Esophagus muscularis mucosa (tissue), 4 donors: ENCODE measurements at regions not wholly inside any gene's neighbourhood (a gene's known extent, or its start where the extent isn't known, plus 50 kb on each side); places are given as distances from the start of the nearest gene placed in this dataset.

Experiments used
- DNase-seq: peaks from one replicate; pipeline ENCODE4 v3.0.0-alpha.2; 2017; ENCODE audit errors: extremely low spot score
- H3K27ac ChIP-seq, 4 donors: fragments of 200-600 bp; sonication (generic); replicated peaks in 1 of 4; 1 replicate in 3 of 4; 2 replicates in 1 of 4; pipeline ENCODE4 v1.5.1; 2016 to 2019; ENCODE audit warnings: mild to moderate bottlenecking in 1 of 4
- H3K27me3 ChIP-seq, 4 donors: fragments of 200-600 bp; sonication (generic); one replicate each; pipeline versions ENCODE4 v1.5.1 to v1.6.0; 2016 to 2019
- H3K36me3 ChIP-seq, 4 donors: fragments of 200-600 bp; sonication (generic); one replicate each; pipeline ENCODE4 v1.5.1; 2016 to 2019
- H3K4me1 ChIP-seq, 4 donors: fragments of 200-600 bp; sonication (generic); one replicate each; pipeline ENCODE4 v1.5.1; 2016 to 2019
- H3K4me3 ChIP-seq, 4 donors: fragments of 200-600 bp; sonication (generic); 1 replicate in 2 of 4; 2 replicates in 2 of 4; pipeline ENCODE4 v1.5.1; 2016 to 2019; ENCODE audit warnings: mild to moderate bottlenecking in 4 of 4, moderate library complexity in 1 of 4
- H3K9me3 ChIP-seq, 4 donors: fragments of 200-600 bp; sonication (generic); 1 replicate in 3 of 4; 2 replicates in 1 of 4; pipeline ENCODE4 v1.5.1; 2016 to 2019
- EP300 ChIP-seq: sonication (generic); formaldehyde crosslinking; IDR thresholded peaks from one replicate; pipeline ENCODE4 v1.6.1; 2017; ENCODE audit warnings: antibody characterized with exemption
- POLR2A ChIP-seq: fragments of 450-650 bp; IDR thresholded peaks from one replicate; pipeline ENCODE4 v1.6.1; 2017; ENCODE audit warnings: antibody characterized with exemption, moderate library complexity, mild to moderate bottlenecking, low read depth
- POLR2AphosphoS5 ChIP-seq, 2 donors: sonication (generic); formaldehyde crosslinking; IDR thresholded peaks; one replicate each; pipeline ENCODE4 v1.6.1; 2017; ENCODE audit warnings: antibody characterized with exemption in 2 of 2
- WGBS: methylation state at CpG from one replicate; pipeline ENCODE4 v1.1.5; 2018; 5-methylcytosine and 5-hydroxymethylcytosine counted together
- intact Hi-C: fragments of 100-400 bp; cut with DNase I; formaldehyde crosslinking; loops from one replicate; pipeline ENCODE4 v1.15.1; 2023
- TF ChIP-seq, protein P1 (sequence below), 3 experiments: fragments of 200-600 bp in 2 of 3; fragments of 450-650 bp in 1 of 3; sonication (generic) in 2 of 3; IDR thresholded peaks; one replicate each; pipeline ENCODE4 v1.5.1; 2017 to 2019; ENCODE audit warnings: antibody characterized with exemption in 3 of 3, mild to moderate bottlenecking in 2 of 3, moderate library complexity in 1 of 3

GRCh38 chr3:124333931-124334640 lies 342.2 kb upstream of the ROPN1 start:
- WGBS, result 92% methylated on average over 12 of the region's 14 CpGs
- no peak overlapping the region for H3K27ac ChIP-seq
- intact Hi-C loops, result no loop called here

GRCh38 chr3:124336067-124336656 lies 344.2 kb upstream of the ROPN1 start:
- WGBS, result 84% methylated on average over 3 of the region's 4 CpGs
- H3K9me3 ChIP-seq, result no peaks in the 10 kb centered on the region
- H3K27ac ChIP-seq, result no peak overlapping the region
- no peaks in the 10 kb centered on the region for H3K4me1 ChIP-seq
- H3K4me3 ChIP-seq, result no peak overlapping the region
- DNase-seq, result no peak
- no peaks in the 10 kb centered on the region for H3K27me3 ChIP-seq
- peaks cover 0 to 33% (median 22%) of the 10 kb centered on the region in 4 donors for H3K36me3 ChIP-seq
- TF ChIP-seq, protein P1, sequence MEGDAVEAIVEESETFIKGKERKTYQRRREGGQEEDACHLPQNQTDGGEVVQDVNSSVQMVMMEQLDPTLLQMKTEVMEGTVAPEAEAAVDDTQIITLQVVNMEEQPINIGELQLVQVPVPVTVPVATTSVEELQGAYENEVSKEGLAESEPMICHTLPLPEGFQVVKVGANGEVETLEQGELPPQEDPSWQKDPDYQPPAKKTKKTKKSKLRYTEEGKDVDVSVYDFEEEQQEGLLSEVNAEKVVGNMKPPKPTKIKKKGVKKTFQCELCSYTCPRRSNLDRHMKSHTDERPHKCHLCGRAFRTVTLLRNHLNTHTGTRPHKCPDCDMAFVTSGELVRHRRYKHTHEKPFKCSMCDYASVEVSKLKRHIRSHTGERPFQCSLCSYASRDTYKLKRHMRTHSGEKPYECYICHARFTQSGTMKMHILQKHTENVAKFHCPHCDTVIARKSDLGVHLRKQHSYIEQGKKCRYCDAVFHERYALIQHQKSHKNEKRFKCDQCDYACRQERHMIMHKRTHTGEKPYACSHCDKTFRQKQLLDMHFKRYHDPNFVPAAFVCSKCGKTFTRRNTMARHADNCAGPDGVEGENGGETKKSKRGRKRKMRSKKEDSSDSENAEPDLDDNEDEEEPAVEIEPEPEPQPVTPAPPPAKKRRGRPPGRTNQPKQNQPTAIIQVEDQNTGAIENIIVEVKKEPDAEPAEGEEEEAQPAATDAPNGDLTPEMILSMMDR (IDR thresholded peaks at IDR 0.05), result no peak
- TF ChIP-seq POLR2A, result no peak
- TF ChIP-seq POLR2AphosphoS5 (IDR thresholded peaks at IDR 0.05), result no peak
- TF ChIP-seq EP300, result no peak
- intact Hi-C loops, result no loop called here

More at GRCh38 chr3:124333931-124334640, 342.2 kb upstream of the ROPN1 start:
- H3K4me3 ChIP-seq, result no peak overlapping the region
- H3K9me3 ChIP-seq, result no peaks in the 10 kb centered on the region
- TF ChIP-seq POLR2AphosphoS5 (IDR thresholded peaks at IDR 0.05) (no peak), EP300 (no peak), POLR2A (no peak)
- TF ChIP-seq, protein P1 (IDR thresholded peaks at IDR 0.05), result no peak
- H3K27me3 ChIP-seq, result no peaks in the 10 kb centered on the region
- H3K36me3 ChIP-seq, result peaks cover 0 to 48% (median 21%) of the 10 kb centered on the region in 4 donors
- peak; percentile 57 for DNase-seq
- H3K4me1 ChIP-seq, result no peaks in the 10 kb centered on the region

GRCh38 chr3:124345845-124346244 lies 353.9 kb upstream of the ROPN1 start:
- Histone ChIP-seq H3K27me3 (no peaks in the 10 kb centered on the region), H3K27ac (no peak overlapping the region), H3K36me3 (peaks cover 0 to 7% (median 2%) of the 10 kb centered on the region in 4 donors), H3K9me3 (no peaks in the 10 kb centered on the region), H3K4me3 (no peak overlapping the region), H3K4me1 (peaks cover 0 to under 1% (median 0%) of the 10 kb centered on the region in 4 donors)
- 91% methylated on average over 2 of the region's 2 CpGs for WGBS
- TF ChIP-seq, protein P1 (IDR thresholded peaks at IDR 0.05), result no peak
- TF ChIP-seq POLR2AphosphoS5 (IDR thresholded peaks at IDR 0.05), result no peak
- TF ChIP-seq EP300, result no peak
- no peak for TF ChIP-seq POLR2A
- intact Hi-C loops, result no loop called here
- DNase-seq, result no peak

DNA sequence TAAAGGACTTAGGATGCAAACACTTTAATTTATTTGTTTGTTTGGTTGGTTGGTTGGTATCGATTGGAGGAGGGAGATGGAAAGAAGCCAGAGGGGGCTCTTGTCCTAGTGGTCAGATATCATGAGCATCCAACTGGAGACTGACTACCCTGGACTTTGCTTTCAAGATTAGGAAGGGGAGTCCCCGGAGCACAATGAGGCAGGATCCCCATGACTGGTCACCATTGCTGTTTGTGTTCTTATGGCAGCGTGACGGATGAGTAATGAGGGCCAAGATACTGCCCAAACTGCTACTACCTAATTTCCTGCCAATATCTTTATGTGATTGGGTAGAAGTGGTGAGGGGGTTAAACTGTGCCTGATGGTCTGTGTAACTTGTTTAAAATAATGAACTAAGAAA lies 354.6 kb upstream of the ROPN1 start:
- WGBS, result 81% methylated on average over 4 of the region's 4 CpGs
- Histone ChIP-seq H3K4me1 (peaks cover 0 to 7% (median 5%) of the 10 kb centered on the region in 4 donors), H3K4me3 (no peak overlapping the region), H3K27ac (no peak overlapping the region), H3K36me3 (peaks cover 0 to 7% (median 2%) of the 10 kb centered on the region in 4 donors), H3K27me3 (no peaks in the 10 kb centered on the region), H3K9me3 (no peaks in the 10 kb centered on the region)
- no peak for DNase-seq
- intact Hi-C loops, result no loop called here
- TF ChIP-seq POLR2A, result no peak
- TF ChIP-seq, protein P1 (IDR thresholded peaks at IDR 0.05), result no peak
- no peak for TF ChIP-seq EP300
- TF ChIP-seq POLR2AphosphoS5 (IDR thresholded peaks at IDR 0.05), result no peak
